ENCODE measurements at regions not wholly inside any gene's neighbourhood (a gene's known extent, or its start where the extent isn't known, plus 50 kb on each side); places are given as distances from the start of the nearest gene placed in this dataset.

- H3K4me1 Mint-ChIP-seq, result no peaks in the 10 kb centered on the region
- H3K79me2 ChIP-seq (ENCODE audit: insufficient read depth, low read length), result no peaks in the 10 kb centered on the region
- H3K27ac ChIP-seq (ENCODE audit: low read depth in 1 of 2, low read length in 2 of 2), result no peak overlapping the region
- TF ChIP-seq CTCF (IDR thresholded peaks at IDR 0.05), result no peak
- H4K20me1 ChIP-seq (ENCODE audit: insufficient read depth, low read length), result no peaks in the 10 kb centered on the region
- no peaks in the 10 kb centered on the region for H3K4me1 ChIP-seq (ENCODE audit: control insufficient read depth in 1 of 2, insufficient read depth in 2 of 2, low read length in 2 of 2)
- no peaks in the 10 kb centered on the region for H3K27me3 Mint-ChIP-seq (ENCODE audit: low read depth in 3 of 3)
- DNase-seq, result no peak
- H3K9me3 ChIP-seq (replicated peaks in 1 of 2; ENCODE audit: control insufficient read depth in 1 of 2, insufficient read depth in 1 of 2, low read length in 2 of 2), result no peaks in the 10 kb centered on the region
- H2AFZ ChIP-seq (ENCODE audit: insufficient read depth, low read depth, low read length, poor library complexity, severe bottlenecking), result no peak overlapping the region
- no peaks in the 10 kb centered on the region for H3K36me3 ChIP-seq (replicated peaks in 1 of 2; ENCODE audit: control insufficient read depth in 1 of 2, insufficient read depth in 2 of 2, low read length in 2 of 2)
- intact Hi-C loops (cut with micrococcal nuclease), result no loop called here
- H3K27me3 ChIP-seq (ENCODE audit: control insufficient read depth in 2 of 2, insufficient read depth in 2 of 2, low read length in 2 of 2), result no peaks in the 10 kb centered on the region
- no peak overlapping the region for H3K4me3 Mint-ChIP-seq
- H3K27ac Mint-ChIP-seq, result no peak overlapping the region
- no peak overlapping the region for H3K9ac ChIP-seq (ENCODE audit: insufficient read depth, low read length, poor library complexity, severe bottlenecking)
- no peak overlapping the region for H3K4me3 ChIP-seq (replicated peaks in 1 of 3; ENCODE audit: low read depth in 2 of 3, low read length in 3 of 3)
- H3K36me3 Mint-ChIP-seq, result no peaks in the 10 kb centered on the region
- no peak overlapping the region for H3K4me2 ChIP-seq (replicated peaks; ENCODE audit: extremely low read depth, low read length, poor library complexity, severe bottlenecking)
- peaks cover 2 to 15% (median 4%) of the 10 kb centered on the region in 7 donors for H3K9me3 Mint-ChIP-seq
Observed at GRCh38 chr11:97637701-97638100, 1247.9 kb downstream of the JRKL start.

- Mint-ChIP-seq H3K27ac (no peak overlapping the region), H3K4me3 (no peak overlapping the region), H3K4me1 (no peaks in the 10 kb centered on the region), H3K36me3 (no peaks in the 10 kb centered on the region), H3K27me3 (ENCODE audit: low read depth in 3 of 3) (peaks cover 0 to 2% (median 0%) of the 10 kb centered on the region in 3 donors), H3K9me3 (peaks cover 2 to 12% (median 4%) of the 10 kb centered on the region in 7 donors)
- no peaks in the 10 kb centered on the region for H3K4me1 ChIP-seq (ENCODE audit: control insufficient read depth in 1 of 2, insufficient read depth in 2 of 2, low read length in 2 of 2)
- no peak overlapping the region for H3K4me3 ChIP-seq (replicated peaks in 1 of 3; ENCODE audit: low read depth in 2 of 3, low read length in 3 of 3)
- no peaks in the 10 kb centered on the region for H3K27me3 ChIP-seq (ENCODE audit: control insufficient read depth in 2 of 2, insufficient read depth in 2 of 2, low read length in 2 of 2)
- no peaks in the 10 kb centered on the region for H3K36me3 ChIP-seq (replicated peaks in 1 of 2; ENCODE audit: control insufficient read depth in 1 of 2, insufficient read depth in 2 of 2, low read length in 2 of 2)
- no peak for TF ChIP-seq CTCF (IDR thresholded peaks at IDR 0.05)
- H3K79me2 ChIP-seq (ENCODE audit: insufficient read depth, low read length), result no peaks in the 10 kb centered on the region
- DNase-seq, result no peak
- WGBS (ENCODE audit: insufficient coverage), result no CpG with 5 or more reads among the region's 1 CpG
- no peak overlapping the region for H2AFZ ChIP-seq (ENCODE audit: insufficient read depth, low read depth, low read length, poor library complexity, severe bottlenecking)
- H3K9ac ChIP-seq (ENCODE audit: insufficient read depth, low read length, poor library complexity, severe bottlenecking), result no peak overlapping the region
- H3K9me3 ChIP-seq (replicated peaks in 1 of 2; ENCODE audit: control insufficient read depth in 1 of 2, insufficient read depth in 1 of 2, low read length in 2 of 2), result peaks cover 0 to 7% of the 10 kb centered on the region in 2 donors
- H3K4me2 ChIP-seq (replicated peaks; ENCODE audit: extremely low read depth, low read length, poor library complexity, severe bottlenecking), result no peak overlapping the region
- intact Hi-C loops (cut with micrococcal nuclease), result no loop called here
- H4K20me1 ChIP-seq (ENCODE audit: insufficient read depth, low read length), result no peaks in the 10 kb centered on the region
- H3K27ac ChIP-seq (ENCODE audit: low read depth in 1 of 2, low read length in 2 of 2), result no peak overlapping the region
Observed at GRCh38 chr11:97638641-97639224, 1248.9 kb downstream of the JRKL start.

Measured in CD14-positive monocyte (primary cell).